ENCODE measurements at regions not wholly inside any gene's neighbourhood (a gene's known extent, or its start where the extent isn't known, plus 50 kb on each side); places are given as distances from the start of the nearest gene placed in this dataset.

- peaks cover 8 to 9% (median 9%) of the 10 kb centered on the region in 3 donors for H3K27me3 Mint-ChIP-seq (ENCODE audit: low read depth in 3 of 3)
Observed at GRCh38 chr9:126232461-126232860, 94.2 kb upstream of the MVB12B start.

GRCh38 chr9:126233175-126233574, 93.5 kb upstream of the MVB12B start:
- H3K9me3 Mint-ChIP-seq: peaks cover 0 to 3% (median 0%) of the 10 kb centered on the region in 7 donors
- peaks cover 6 to 8% (median 6%) of the 10 kb centered on the region in 3 donors for H3K27me3 Mint-ChIP-seq (ENCODE audit: low read depth in 3 of 3)
- H3K27ac ChIP-seq (ENCODE audit: low read depth in 1 of 2, low read length in 2 of 2): no peak overlapping the region
- no peaks in the 10 kb centered on the region for H3K36me3 ChIP-seq (replicated peaks in 1 of 2; ENCODE audit: control insufficient read depth in 1 of 2, insufficient read depth in 2 of 2, low read length in 2 of 2)
- no peaks in the 10 kb centered on the region for H3K9me3 ChIP-seq (replicated peaks in 1 of 2; ENCODE audit: control insufficient read depth in 1 of 2, insufficient read depth in 1 of 2, low read length in 2 of 2)
- no peak for DNase-seq
- no peak overlapping the region for H3K9ac ChIP-seq (ENCODE audit: insufficient read depth, low read length, poor library complexity, severe bottlenecking)
- peaks cover 2% of the 10 kb centered on the region for H3K4me1 Mint-ChIP-seq
- H3K27me3 ChIP-seq (ENCODE audit: control insufficient read depth in 2 of 2, insufficient read depth in 2 of 2, low read length in 2 of 2): peaks cover 0 to 4% of the 10 kb centered on the region in 2 donors
- H3K4me3 Mint-ChIP-seq: no peak overlapping the region
- no peak for TF ChIP-seq CTCF (IDR thresholded peaks at IDR 0.05)
- H3K36me3 Mint-ChIP-seq: no peaks in the 10 kb centered on the region
- intact Hi-C loops (cut with micrococcal nuclease): loop anchor here in 1 of 2 donors (10.0 kb wide), 1 partner anchor 678 kb away; no protein-coding TSS in a partner anchor
- no peaks in the 10 kb centered on the region for H3K79me2 ChIP-seq (ENCODE audit: insufficient read depth, low read length)
- no peak overlapping the region for H3K4me3 ChIP-seq (replicated peaks in 1 of 3; ENCODE audit: low read depth in 2 of 3, low read length in 3 of 3)
- H3K27ac Mint-ChIP-seq: no peak overlapping the region
- 86% methylated on average over 4 of the region's 9 CpGs for WGBS (ENCODE audit: insufficient coverage)
- no peak overlapping the region for H3K4me2 ChIP-seq (replicated peaks; ENCODE audit: extremely low read depth, low read length, poor library complexity, severe bottlenecking)
- no peak overlapping the region for H2AFZ ChIP-seq (ENCODE audit: insufficient read depth, low read depth, low read length, poor library complexity, severe bottlenecking)
- H3K4me1 ChIP-seq (ENCODE audit: control insufficient read depth in 1 of 2, insufficient read depth in 2 of 2, low read length in 2 of 2): no peaks in the 10 kb centered on the region
- no peaks in the 10 kb centered on the region for H4K20me1 ChIP-seq (ENCODE audit: insufficient read depth, low read length)

More at GRCh38 chr9:126232461-126232860, 94.2 kb upstream of the MVB12B start:
- intact Hi-C loops (cut with micrococcal nuclease): loop anchor here in 1 of 2 donors (10.0 kb wide), 1 partner anchor 678 kb away; no protein-coding TSS in a partner anchor
- H3K4me1 ChIP-seq (ENCODE audit: control insufficient read depth in 1 of 2, insufficient read depth in 2 of 2, low read length in 2 of 2): no peaks in the 10 kb centered on the region
- H3K79me2 ChIP-seq (ENCODE audit: insufficient read depth, low read length): no peaks in the 10 kb centered on the region
- no peak overlapping the region for H3K4me2 ChIP-seq (replicated peaks; ENCODE audit: extremely low read depth, low read length, poor library complexity, severe bottlenecking)
- no peak overlapping the region for H3K4me3 ChIP-seq (replicated peaks in 1 of 3; ENCODE audit: low read depth in 2 of 3, low read length in 3 of 3)
- no peak overlapping the region for H2AFZ ChIP-seq (ENCODE audit: insufficient read depth, low read depth, low read length, poor library complexity, severe bottlenecking)
- no peaks in the 10 kb centered on the region for H4K20me1 ChIP-seq (ENCODE audit: insufficient read depth, low read length)
- Mint-ChIP-seq H3K4me1 (peaks cover 2% of the 10 kb centered on the region), H3K4me3 (no peak overlapping the region), H3K27ac (no peak overlapping the region), H3K9me3 (peaks cover 0 to 3% (median 0%) of the 10 kb centered on the region in 7 donors), H3K36me3 (no peaks in the 10 kb centered on the region)
- H3K27me3 ChIP-seq (ENCODE audit: control insufficient read depth in 2 of 2, insufficient read depth in 2 of 2, low read length in 2 of 2): peaks cover 0 to 4% of the 10 kb centered on the region in 2 donors
- WGBS (ENCODE audit: insufficient coverage): 91% methylated on average over 5 of the region's 6 CpGs
- no peak for TF ChIP-seq CTCF (IDR thresholded peaks at IDR 0.05)
- H3K9me3 ChIP-seq (replicated peaks in 1 of 2; ENCODE audit: control insufficient read depth in 1 of 2, insufficient read depth in 1 of 2, low read length in 2 of 2): no peaks in the 10 kb centered on the region
- H3K9ac ChIP-seq (ENCODE audit: insufficient read depth, low read length, poor library complexity, severe bottlenecking): no peak overlapping the region
- no peak for DNase-seq
- no peaks in the 10 kb centered on the region for H3K36me3 ChIP-seq (replicated peaks in 1 of 2; ENCODE audit: control insufficient read depth in 1 of 2, insufficient read depth in 2 of 2, low read length in 2 of 2)
- no peak overlapping the region for H3K27ac ChIP-seq (ENCODE audit: low read depth in 1 of 2, low read length in 2 of 2)

Measured in CD14-positive monocyte (primary cell).